Bronchial epithelial cell (primary cell): ENCODE measurements at regions not wholly inside any gene's neighbourhood (a gene's known extent, or its start where the extent isn't known, plus 50 kb on each side); places are given as distances from the start of the nearest gene placed in this dataset.
A peak's percentile ranks its signal among the peaks of the same experiment; 100 is the strongest.

Experiments
- DNase-seq: peaks from one replicate; pipeline ENCODE4 v3.0.0-alpha.2; 2010; ENCODE audit warnings: low read depth
- FAIRE-seq: peaks from 2 replicates; lab custom pipeline; 2011; peaks lifted over from hg19 to GRCh38; lab: Jason Lieb, UNC
- H3K27me3 ChIP-seq: 2 replicates; pipeline ENCODE4 v1.5.1; 2011; ENCODE audit warnings: low read length; ENCODE audit not compliant: control insufficient read depth, insufficient read depth
- H3K36me3 ChIP-seq: 2 replicates; pipeline ENCODE4 v1.5.1; 2011; ENCODE audit warnings: low read length; ENCODE audit not compliant: control insufficient read depth, insufficient read depth
- H3K4me3 ChIP-seq: 2 replicates; pipeline ENCODE4 v1.5.1; 2011; ENCODE audit warnings: mild to moderate bottlenecking, low read depth, low read length, control low read depth
- TF ChIP-seq, protein P1 (sequence below): IDR thresholded peaks from 2 replicates; pipeline ENCODE4 v1.5.1; 2011; ENCODE audit warnings: mild to moderate bottlenecking, moderate library complexity, low read length, control low read depth, inconsistent platforms; ENCODE audit not compliant: insufficient read depth, severe bottlenecking

DNA sequence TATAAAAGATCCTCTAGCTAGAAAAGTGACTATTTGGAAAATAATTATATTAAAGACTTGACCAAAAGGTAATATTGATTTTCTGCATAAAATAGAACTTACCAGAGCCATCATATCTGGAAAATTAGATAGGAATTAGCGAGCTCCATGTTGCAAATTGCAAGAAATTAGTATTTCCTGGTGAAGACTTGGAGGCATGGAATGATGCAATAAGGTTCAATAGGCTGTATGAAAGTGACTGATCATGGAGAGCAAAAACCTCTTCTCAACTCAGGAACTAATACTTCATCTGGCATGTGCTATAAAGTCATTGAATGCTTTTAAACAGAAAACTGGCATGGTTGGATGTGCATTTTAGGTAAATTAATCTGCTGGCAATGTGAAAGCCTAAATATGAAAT lies 66.3 kb upstream of the UFM1 start:
- no peak for FAIRE-seq
- Histone ChIP-seq H3K36me3 (no peaks in the 10 kb centered on the region), H3K4me3 (no peak overlapping the region), H3K27me3 (no peaks in the 10 kb centered on the region)
- TF ChIP-seq, protein P1, sequence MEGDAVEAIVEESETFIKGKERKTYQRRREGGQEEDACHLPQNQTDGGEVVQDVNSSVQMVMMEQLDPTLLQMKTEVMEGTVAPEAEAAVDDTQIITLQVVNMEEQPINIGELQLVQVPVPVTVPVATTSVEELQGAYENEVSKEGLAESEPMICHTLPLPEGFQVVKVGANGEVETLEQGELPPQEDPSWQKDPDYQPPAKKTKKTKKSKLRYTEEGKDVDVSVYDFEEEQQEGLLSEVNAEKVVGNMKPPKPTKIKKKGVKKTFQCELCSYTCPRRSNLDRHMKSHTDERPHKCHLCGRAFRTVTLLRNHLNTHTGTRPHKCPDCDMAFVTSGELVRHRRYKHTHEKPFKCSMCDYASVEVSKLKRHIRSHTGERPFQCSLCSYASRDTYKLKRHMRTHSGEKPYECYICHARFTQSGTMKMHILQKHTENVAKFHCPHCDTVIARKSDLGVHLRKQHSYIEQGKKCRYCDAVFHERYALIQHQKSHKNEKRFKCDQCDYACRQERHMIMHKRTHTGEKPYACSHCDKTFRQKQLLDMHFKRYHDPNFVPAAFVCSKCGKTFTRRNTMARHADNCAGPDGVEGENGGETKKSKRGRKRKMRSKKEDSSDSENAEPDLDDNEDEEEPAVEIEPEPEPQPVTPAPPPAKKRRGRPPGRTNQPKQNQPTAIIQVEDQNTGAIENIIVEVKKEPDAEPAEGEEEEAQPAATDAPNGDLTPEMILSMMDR = no peak
- DNase-seq = no peak

GRCh38 chr13:38265132-38265497 lies 84.5 kb upstream of the UFM1 start:
- H3K27me3 ChIP-seq = no peaks in the 10 kb centered on the region
- FAIRE-seq = no peak
- TF ChIP-seq, protein P1 = no peak
- DNase-seq = no peak
- no peaks in the 10 kb centered on the region for H3K36me3 ChIP-seq
- H3K4me3 ChIP-seq = no peak overlapping the region

DNA sequence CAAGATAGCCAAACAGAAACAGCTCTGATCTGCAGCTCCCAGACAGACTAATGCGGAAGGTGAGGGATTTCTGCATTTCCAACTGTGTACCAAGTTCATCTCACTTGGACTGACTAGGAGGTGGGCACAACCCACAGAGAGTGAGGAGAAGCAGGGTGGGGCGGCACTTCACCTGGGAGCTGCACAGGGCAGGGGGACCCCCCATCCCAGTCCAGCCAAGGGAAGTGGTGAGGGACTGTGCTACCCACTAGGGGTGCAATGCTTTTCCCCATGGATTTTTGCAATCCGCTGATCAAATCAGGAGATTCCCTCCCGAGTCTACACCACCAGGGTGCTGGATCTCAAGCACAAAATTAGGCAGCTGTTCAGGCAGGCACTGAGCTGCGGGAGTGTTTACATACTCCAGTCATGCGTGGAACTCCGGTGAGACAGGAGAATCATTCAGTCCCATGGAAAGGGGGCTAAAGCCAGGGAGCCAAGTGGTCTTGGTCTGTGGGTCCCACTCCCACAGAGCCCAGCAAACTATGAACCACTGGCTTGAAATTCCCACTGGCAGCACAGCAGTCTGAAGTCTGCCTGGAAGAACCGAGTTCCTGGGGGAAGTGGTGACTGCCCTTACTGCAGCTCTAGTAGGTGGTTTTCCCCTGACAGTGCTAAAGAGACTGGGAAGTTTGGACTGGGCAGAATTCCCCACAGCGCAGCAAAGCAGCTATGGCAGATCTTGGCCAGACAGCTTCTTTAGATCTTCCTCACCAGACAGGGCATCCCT lies 85.1 kb upstream of the UFM1 start:
- TF ChIP-seq, protein P1 = no peak
- Histone ChIP-seq H3K27me3 (no peaks in the 10 kb centered on the region), H3K36me3 (no peaks in the 10 kb centered on the region), H3K4me3 (no peak overlapping the region)
- FAIRE-seq (peak; percentile 28), DNase-seq (no peak)

DNA sequence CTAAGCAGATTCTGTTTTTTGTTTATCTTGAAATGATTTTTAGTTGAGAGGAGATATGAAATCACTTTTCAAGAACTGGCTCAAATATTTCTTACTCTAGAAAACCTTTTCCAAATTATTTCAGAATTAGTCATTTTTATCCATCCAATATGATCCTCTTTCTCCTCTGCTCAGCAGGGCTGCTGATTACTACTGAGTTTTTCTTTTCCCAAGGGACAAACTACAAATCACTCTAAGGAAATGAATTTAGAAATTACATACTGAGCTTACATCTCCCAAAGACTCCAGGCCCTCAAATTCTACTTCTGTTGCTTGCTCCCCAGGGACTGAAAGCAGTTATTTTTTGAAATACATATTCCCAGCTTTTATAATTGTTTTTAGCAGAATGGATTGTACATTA lies 87.4 kb upstream of the UFM1 start:
- H3K36me3 ChIP-seq = no peaks in the 10 kb centered on the region
- no peaks in the 10 kb centered on the region for H3K27me3 ChIP-seq
- H3K4me3 ChIP-seq = no peak overlapping the region
- DNase-seq (no peak), FAIRE-seq (no peak)
- TF ChIP-seq, protein P1 = no peak

DNA sequence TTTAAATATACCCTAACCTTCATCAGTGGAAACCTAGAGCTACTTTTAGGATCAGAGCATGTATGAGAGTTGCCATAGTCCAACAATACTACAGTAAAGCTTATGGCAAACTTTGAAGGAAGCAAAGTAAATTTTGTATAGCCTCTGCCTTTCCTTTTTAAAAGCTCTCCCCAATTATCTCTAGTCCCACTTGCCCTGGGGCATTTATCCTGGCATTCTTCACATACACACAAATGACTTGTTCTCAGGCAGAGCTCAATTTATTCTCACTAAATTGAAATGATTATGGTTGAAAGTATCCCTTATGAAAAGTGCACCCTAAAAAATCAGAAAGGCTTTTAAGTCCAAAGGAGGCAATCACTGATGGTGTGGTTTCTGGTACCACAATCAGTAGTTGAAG lies 94.1 kb upstream of the UFM1 start:
- FAIRE-seq (no peak), DNase-seq (no peak)
- Histone ChIP-seq H3K36me3 (no peaks in the 10 kb centered on the region), H3K4me3 (no peak overlapping the region), H3K27me3 (no peaks in the 10 kb centered on the region)
- TF ChIP-seq, protein P1 = no peak

DNA sequence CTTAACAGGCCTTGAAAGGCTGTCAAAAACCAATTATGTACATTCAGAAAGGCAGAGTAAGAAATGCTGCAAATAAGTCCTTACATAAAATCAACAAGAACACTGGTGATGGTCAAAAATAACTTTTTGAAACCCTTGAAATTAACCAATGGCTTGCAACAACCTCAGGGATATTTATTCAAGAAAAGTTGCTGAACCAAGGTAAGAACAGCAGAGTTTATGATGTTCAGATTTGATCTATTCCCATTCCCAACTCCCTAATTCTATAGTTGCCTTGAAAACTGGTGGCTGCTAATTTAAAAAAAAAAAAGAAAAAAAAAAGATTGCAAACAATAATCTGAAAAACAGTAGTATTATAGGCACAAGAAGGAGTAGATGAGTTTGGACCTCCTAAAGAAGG lies 109.8 kb upstream of the UFM1 start:
- no peak for FAIRE-seq
- Histone ChIP-seq H3K36me3 (no peaks in the 10 kb centered on the region), H3K4me3 (no peak overlapping the region), H3K27me3 (no peaks in the 10 kb centered on the region)
- no peak for DNase-seq
- TF ChIP-seq, protein P1 = no peak
